MM.1S (cell line): ENCODE measurements at regions not wholly inside any gene's neighbourhood (a gene's known extent, or its start where the extent isn't known, plus 50 kb on each side); places are given as distances from the start of the nearest gene placed in this dataset.

Experiments used
- DNase-seq: peaks from one replicate; pipeline ENCODE4 v3.0.0-alpha.2; 2015
- H2AFZ ChIP-seq: fragments of 300-600 bp; sonication (generic); 2 replicates; pipeline ENCODE4 v1.6.0; 2016; ENCODE audit warnings: antibody characterized with exemption, low read length
- H3F3A ChIP-seq: fragments of 300-600 bp; sonication (generic); 2 replicates; pipeline ENCODE4 v1.6.1; 2016; ENCODE audit warnings: mild to moderate bottlenecking, antibody characterized with exemption, low read length, moderate library complexity, mixed read lengths; ENCODE audit not compliant: insufficient read depth
- H3K27ac ChIP-seq: fragments of 300-600 bp; sonication (generic); 2 replicates; pipeline ENCODE4 v1.5.1; 2016; ENCODE audit warnings: mild to moderate bottlenecking, low read length
- H3K27me3 ChIP-seq: fragments of 300-600 bp; sonication (generic); replicated peaks from 2 replicates; pipeline ENCODE4 v1.6.0; 2016; ENCODE audit warnings: low read length; ENCODE audit not compliant: insufficient read depth
- H3K36me3 ChIP-seq: fragments of 300-600 bp; sonication (generic); replicated peaks from 2 replicates; pipeline ENCODE4 v1.6.1; 2016; ENCODE audit warnings: mild to moderate bottlenecking, low read length, mixed read lengths; ENCODE audit not compliant: insufficient read depth
- H3K4me1 ChIP-seq: fragments of 300-600 bp; sonication (generic); 2 replicates; pipeline ENCODE4 v1.6.1; 2016; ENCODE audit warnings: low read length, mixed read lengths
- H3K4me2 ChIP-seq: fragments of 300-600 bp; sonication (generic); 2 replicates; pipeline ENCODE4 v1.6.0; 2016; ENCODE audit warnings: low read depth, low read length
- H3K4me3 ChIP-seq: fragments of 300-600 bp; sonication (generic); 2 replicates; pipeline ENCODE4 v1.5.1; 2016; ENCODE audit warnings: low read length, mixed read lengths
- H3K79me2 ChIP-seq: fragments of 300-600 bp; sonication (generic); 2 replicates; pipeline ENCODE4 v1.6.1; 2016; ENCODE audit warnings: mixed run types, low read length, mixed read lengths
- H3K9ac ChIP-seq: fragments of 300-600 bp; sonication (generic); 2 replicates; pipeline ENCODE4 v1.6.1; 2016; ENCODE audit warnings: low read length, mixed read lengths
- H3K9me2 ChIP-seq: fragments of 300-600 bp; sonication (generic); replicated peaks from 2 replicates; pipeline ENCODE4 v1.6.1; 2016; ENCODE audit warnings: mild to moderate bottlenecking, low read length, mixed read lengths; ENCODE audit not compliant: insufficient read depth
- H3K9me3 ChIP-seq: fragments of 300-600 bp; sonication (generic); replicated peaks from 2 replicates; pipeline ENCODE4 v1.6.1; 2016; ENCODE audit warnings: mild to moderate bottlenecking, low read length, mixed read lengths; ENCODE audit not compliant: insufficient read depth
- H4K20me1 ChIP-seq: fragments of 300-600 bp; sonication (generic); 2 replicates; pipeline ENCODE4 v1.6.1; 2016; ENCODE audit warnings: mild to moderate bottlenecking, low read length, moderate library complexity, mixed read lengths; ENCODE audit not compliant: insufficient read depth
- EZH2 ChIP-seq: fragments of 300-600 bp; sonication (generic); optimal IDR thresholded peaks from 2 replicates; pipeline ENCODE3; 2017; ENCODE audit warnings: low read depth, mild to moderate bottlenecking, antibody characterized with exemption, low read length, mixed read lengths
- EZH2phosphoT487 ChIP-seq: fragments of 300-600 bp; sonication (generic); IDR thresholded peaks from 2 replicates; pipeline ENCODE4 v1.6.1; 2018; ENCODE audit warnings: antibody characterized with exemption, low read length
- TF ChIP-seq, protein P1 (sequence below): fragments of 300-600 bp; sonication (generic); IDR thresholded peaks from 2 replicates; pipeline ENCODE4 v1.5.1; 2016; ENCODE audit warnings: antibody characterized with exemption, low read length, mixed read lengths

DNA sequence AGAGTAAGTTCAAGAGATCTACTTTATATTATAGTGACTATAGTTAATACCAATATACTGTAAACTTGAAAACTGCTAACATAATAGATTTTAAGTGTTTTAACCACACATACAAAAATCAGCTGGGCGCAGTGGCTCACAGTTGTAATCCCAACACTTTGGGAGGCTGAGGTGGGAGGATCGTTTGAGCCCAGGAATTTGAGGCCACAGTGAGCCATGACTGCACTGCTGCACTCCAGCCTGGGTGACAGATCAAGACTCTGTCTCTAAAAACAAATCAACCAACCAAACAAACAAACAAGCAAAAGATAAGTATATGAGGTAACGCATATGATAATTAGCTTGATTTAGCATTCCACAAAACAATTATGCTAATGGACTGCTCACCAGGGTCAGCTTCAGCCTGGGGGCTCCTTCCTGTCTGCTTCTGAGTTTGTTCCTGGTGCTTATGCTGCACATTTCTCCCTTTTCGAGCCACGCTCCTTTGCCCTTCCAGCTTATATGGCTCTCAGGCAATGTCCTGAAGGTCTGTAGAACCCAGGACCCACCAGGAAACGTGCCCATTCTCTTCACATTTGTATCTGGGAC is 357.6 kb downstream of the EN1 start:
- DNase-seq, result no peak
- H3K79me2 ChIP-seq, result no peaks in the 10 kb centered on the region
- H3K4me3 ChIP-seq, result no peak overlapping the region
- H4K20me1 ChIP-seq, result no peaks in the 10 kb centered on the region
- no peaks in the 10 kb centered on the region for H3K9me3 ChIP-seq
- H3K27me3 ChIP-seq, result no peaks in the 10 kb centered on the region
- H3K4me2 ChIP-seq, result no peak overlapping the region
- no peak for TF ChIP-seq EZH2
- TF ChIP-seq EZH2phosphoT487, result no peak
- TF ChIP-seq, protein P1, sequence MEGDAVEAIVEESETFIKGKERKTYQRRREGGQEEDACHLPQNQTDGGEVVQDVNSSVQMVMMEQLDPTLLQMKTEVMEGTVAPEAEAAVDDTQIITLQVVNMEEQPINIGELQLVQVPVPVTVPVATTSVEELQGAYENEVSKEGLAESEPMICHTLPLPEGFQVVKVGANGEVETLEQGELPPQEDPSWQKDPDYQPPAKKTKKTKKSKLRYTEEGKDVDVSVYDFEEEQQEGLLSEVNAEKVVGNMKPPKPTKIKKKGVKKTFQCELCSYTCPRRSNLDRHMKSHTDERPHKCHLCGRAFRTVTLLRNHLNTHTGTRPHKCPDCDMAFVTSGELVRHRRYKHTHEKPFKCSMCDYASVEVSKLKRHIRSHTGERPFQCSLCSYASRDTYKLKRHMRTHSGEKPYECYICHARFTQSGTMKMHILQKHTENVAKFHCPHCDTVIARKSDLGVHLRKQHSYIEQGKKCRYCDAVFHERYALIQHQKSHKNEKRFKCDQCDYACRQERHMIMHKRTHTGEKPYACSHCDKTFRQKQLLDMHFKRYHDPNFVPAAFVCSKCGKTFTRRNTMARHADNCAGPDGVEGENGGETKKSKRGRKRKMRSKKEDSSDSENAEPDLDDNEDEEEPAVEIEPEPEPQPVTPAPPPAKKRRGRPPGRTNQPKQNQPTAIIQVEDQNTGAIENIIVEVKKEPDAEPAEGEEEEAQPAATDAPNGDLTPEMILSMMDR, result no peak
- no peak overlapping the region for H3K9ac ChIP-seq
- H3K4me1 ChIP-seq, result no peaks in the 10 kb centered on the region
- H3K36me3 ChIP-seq, result no peaks in the 10 kb centered on the region
- H3K27ac ChIP-seq, result no peak overlapping the region
- no peaks in the 10 kb centered on the region for H3F3A ChIP-seq
- H2AFZ ChIP-seq, result no peak overlapping the region
- no peaks in the 10 kb centered on the region for H3K9me2 ChIP-seq

DNA sequence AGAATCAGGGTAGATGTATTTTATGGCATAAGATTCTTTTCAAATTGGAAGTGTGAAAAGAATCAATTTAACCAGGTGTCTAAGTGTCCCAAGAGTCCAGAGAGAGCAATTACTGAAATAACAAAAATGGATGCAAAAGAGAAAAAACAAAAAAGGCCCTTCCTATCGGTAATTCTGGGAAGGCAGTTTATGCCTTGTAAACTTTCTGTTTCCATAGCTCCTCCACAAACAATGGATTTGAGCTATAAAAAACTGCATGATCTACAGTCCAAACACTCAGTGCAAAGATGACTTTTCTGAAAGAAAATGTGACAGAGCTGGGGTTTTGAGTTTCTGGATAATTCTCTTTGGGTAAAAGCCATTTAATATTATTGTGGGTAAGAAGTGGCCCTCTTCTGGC is 366.1 kb downstream of the EN1 start:
- H3K9me3 ChIP-seq, result no peaks in the 10 kb centered on the region
- H3K27ac ChIP-seq, result no peak overlapping the region
- TF ChIP-seq EZH2phosphoT487 (no peak), EZH2 (no peak)
- TF ChIP-seq, protein P1, result no peak
- H3K9ac ChIP-seq, result no peak overlapping the region
- H3K4me2 ChIP-seq, result no peak overlapping the region
- H3K9me2 ChIP-seq, result no peaks in the 10 kb centered on the region
- no peaks in the 10 kb centered on the region for H3K4me1 ChIP-seq
- H4K20me1 ChIP-seq, result no peaks in the 10 kb centered on the region
- no peak overlapping the region for H2AFZ ChIP-seq
- no peak for DNase-seq
- no peaks in the 10 kb centered on the region for H3F3A ChIP-seq
- H3K79me2 ChIP-seq, result no peaks in the 10 kb centered on the region
- H3K4me3 ChIP-seq, result no peak overlapping the region
- no peaks in the 10 kb centered on the region for H3K27me3 ChIP-seq
- H3K36me3 ChIP-seq, result no peaks in the 10 kb centered on the region

- Histone ChIP-seq H3K27me3 (no peaks in the 10 kb centered on the region), H3K79me2 (no peaks in the 10 kb centered on the region), H2AFZ (no peak overlapping the region), H3K9me2 (no peaks in the 10 kb centered on the region), H3K9me3 (no peaks in the 10 kb centered on the region), H3K4me1 (no peaks in the 10 kb centered on the region), H3K36me3 (no peaks in the 10 kb centered on the region), H4K20me1 (no peaks in the 10 kb centered on the region), H3K4me3 (no peak overlapping the region), H3F3A (no peaks in the 10 kb centered on the region), H3K9ac (no peak overlapping the region), H3K4me2 (no peak overlapping the region), H3K27ac (no peak overlapping the region)
- TF ChIP-seq EZH2phosphoT487 (no peak), EZH2 (no peak)
- TF ChIP-seq, protein P1, result no peak
- no peak for DNase-seq
These were observed 368.4 kb downstream of the EN1 start for GRCh38 chr2:118479020-118479419.
